ENCODE measurements at regions not wholly inside any gene's neighbourhood (a gene's known extent, or its start where the extent isn't known, plus 50 kb on each side); places are given as distances from the start of the nearest gene placed in this dataset.

DNA sequence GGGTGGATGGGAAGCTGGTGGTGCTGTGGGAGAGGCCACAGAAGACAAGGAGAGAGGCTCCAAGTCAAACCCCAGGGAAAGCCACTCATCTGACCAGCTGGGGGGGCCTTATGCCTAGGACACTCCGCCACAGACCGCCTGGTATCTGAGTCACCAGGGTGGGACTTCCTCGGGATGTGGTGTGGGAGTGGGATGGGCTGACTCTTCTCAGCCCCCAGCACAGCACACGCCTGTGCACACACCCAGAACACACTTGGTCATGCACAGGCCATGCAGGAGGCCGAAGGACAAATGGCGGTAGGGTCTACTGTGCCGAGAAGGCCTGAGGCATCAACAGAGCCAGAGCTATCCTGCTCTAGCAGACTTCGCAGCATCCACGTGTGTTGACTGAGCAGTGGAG lies 136.4 kb downstream of the INHBB start:
- TF ChIP-seq, protein P1, sequence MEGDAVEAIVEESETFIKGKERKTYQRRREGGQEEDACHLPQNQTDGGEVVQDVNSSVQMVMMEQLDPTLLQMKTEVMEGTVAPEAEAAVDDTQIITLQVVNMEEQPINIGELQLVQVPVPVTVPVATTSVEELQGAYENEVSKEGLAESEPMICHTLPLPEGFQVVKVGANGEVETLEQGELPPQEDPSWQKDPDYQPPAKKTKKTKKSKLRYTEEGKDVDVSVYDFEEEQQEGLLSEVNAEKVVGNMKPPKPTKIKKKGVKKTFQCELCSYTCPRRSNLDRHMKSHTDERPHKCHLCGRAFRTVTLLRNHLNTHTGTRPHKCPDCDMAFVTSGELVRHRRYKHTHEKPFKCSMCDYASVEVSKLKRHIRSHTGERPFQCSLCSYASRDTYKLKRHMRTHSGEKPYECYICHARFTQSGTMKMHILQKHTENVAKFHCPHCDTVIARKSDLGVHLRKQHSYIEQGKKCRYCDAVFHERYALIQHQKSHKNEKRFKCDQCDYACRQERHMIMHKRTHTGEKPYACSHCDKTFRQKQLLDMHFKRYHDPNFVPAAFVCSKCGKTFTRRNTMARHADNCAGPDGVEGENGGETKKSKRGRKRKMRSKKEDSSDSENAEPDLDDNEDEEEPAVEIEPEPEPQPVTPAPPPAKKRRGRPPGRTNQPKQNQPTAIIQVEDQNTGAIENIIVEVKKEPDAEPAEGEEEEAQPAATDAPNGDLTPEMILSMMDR (IDR thresholded peaks at IDR 0.05; ENCODE audit: borderline replicate concordance, extremely low read depth, insufficient read depth), result no peak
- no peaks in the 10 kb centered on the region for H3K36me3 ChIP-seq (ENCODE audit: control insufficient read depth in 2 of 3, insufficient read depth in 3 of 3, low read length in 3 of 3)
- no peaks in the 10 kb centered on the region for H3K4me1 ChIP-seq (ENCODE audit: control insufficient read depth in 2 of 3, insufficient read depth in 2 of 3, low read depth in 1 of 3, low read length in 3 of 3)
- H3K27me3 ChIP-seq (ENCODE audit: control insufficient read depth, insufficient read depth, low read length), result no peaks in the 10 kb centered on the region
- FAIRE-seq (no peak), DNase-seq (peak in 1 of 5 donors; percentile 45)
- H3K4me3 ChIP-seq (ENCODE audit: low read length in 3 of 3), result no peak overlapping the region
- no peak overlapping the region for H3K27ac ChIP-seq (ENCODE audit: low read depth in 2 of 2, low read length in 2 of 2)
- no peak overlapping the region for H3K9ac ChIP-seq (ENCODE audit: low read length in 3 of 3)
- H3K9me3 ChIP-seq (ENCODE audit: control insufficient read depth in 2 of 3, insufficient read depth in 1 of 3, low read length in 3 of 3), result no peaks in the 10 kb centered on the region
- intact Hi-C loops (cut with DNase I), result no loop called here

DNA sequence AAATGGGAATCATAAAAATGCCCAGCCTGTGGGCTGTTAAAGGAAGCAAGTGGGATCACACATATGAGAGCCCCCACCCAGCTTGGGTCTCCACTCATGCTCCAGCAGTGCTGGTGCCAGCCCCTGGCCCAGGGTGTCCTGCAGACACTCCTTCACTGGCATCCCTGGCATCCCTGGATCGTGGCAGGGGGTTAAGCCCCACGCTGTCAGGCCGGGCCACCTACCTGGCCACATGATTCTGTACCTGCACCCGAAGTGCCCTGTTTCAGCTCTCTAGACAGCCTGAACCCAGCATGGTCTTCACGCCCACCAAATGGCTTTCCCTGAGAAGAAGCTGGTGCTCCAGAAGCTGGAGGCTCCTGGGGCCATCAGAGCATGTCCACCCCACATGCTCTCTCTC lies 137.4 kb downstream of the INHBB start:
- H3K36me3 ChIP-seq (ENCODE audit: control insufficient read depth in 2 of 3, insufficient read depth in 3 of 3, low read length in 3 of 3), result no peaks in the 10 kb centered on the region
- H3K9ac ChIP-seq (ENCODE audit: low read length in 3 of 3), result no peak overlapping the region
- no peaks in the 10 kb centered on the region for H3K9me3 ChIP-seq (ENCODE audit: control insufficient read depth in 2 of 3, insufficient read depth in 1 of 3, low read length in 3 of 3)
- no peaks in the 10 kb centered on the region for H3K4me1 ChIP-seq (ENCODE audit: control insufficient read depth in 2 of 3, insufficient read depth in 2 of 3, low read depth in 1 of 3, low read length in 3 of 3)
- no peaks in the 10 kb centered on the region for H3K27me3 ChIP-seq (ENCODE audit: control insufficient read depth, insufficient read depth, low read length)
- intact Hi-C loops (cut with DNase I), result no loop called here
- DNase-seq, result peak in 1 of 5 donors; percentile 46
- FAIRE-seq, result no peak
- H3K4me3 ChIP-seq (ENCODE audit: low read length in 3 of 3), result no peak overlapping the region
- H3K27ac ChIP-seq (ENCODE audit: low read depth in 2 of 2, low read length in 2 of 2), result no peak overlapping the region
- TF ChIP-seq, protein P1 (IDR thresholded peaks at IDR 0.05; ENCODE audit: borderline replicate concordance, extremely low read depth, insufficient read depth), result no peak

DNA sequence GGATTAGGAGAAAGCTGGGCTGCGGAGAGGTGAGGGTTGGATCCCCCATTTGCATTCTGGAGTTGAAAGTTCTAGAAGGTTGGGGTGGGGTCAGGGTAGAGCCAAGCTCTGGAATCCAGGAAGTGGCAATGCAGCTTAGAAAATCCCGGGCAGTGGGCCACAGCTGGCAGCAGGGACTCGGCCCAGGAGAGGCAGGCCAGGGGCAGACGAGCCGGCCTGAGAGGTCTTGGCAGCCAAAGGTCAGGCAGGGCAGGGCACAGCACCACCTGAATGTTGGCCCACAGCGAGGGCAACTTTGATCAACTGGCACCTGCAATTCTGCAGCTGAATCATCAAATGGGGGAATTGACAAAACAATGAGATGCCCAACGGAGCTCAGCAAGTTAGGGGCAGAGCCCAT lies 139.2 kb downstream of the INHBB start:
- Histone ChIP-seq H3K36me3 (ENCODE audit: control insufficient read depth in 2 of 3, insufficient read depth in 3 of 3, low read length in 3 of 3) (no peaks in the 10 kb centered on the region), H3K9me3 (ENCODE audit: control insufficient read depth in 2 of 3, insufficient read depth in 1 of 3, low read length in 3 of 3) (no peaks in the 10 kb centered on the region), H3K4me1 (ENCODE audit: control insufficient read depth in 2 of 3, insufficient read depth in 2 of 3, low read depth in 1 of 3, low read length in 3 of 3) (no peaks in the 10 kb centered on the region), H3K27me3 (ENCODE audit: control insufficient read depth, insufficient read depth, low read length) (no peaks in the 10 kb centered on the region), H3K4me3 (ENCODE audit: low read length in 3 of 3) (no peak overlapping the region), H3K27ac (ENCODE audit: low read depth in 2 of 2, low read length in 2 of 2) (no peak overlapping the region), H3K9ac (ENCODE audit: low read length in 3 of 3) (no peak overlapping the region)
- TF ChIP-seq, protein P1 (IDR thresholded peaks at IDR 0.05; ENCODE audit: borderline replicate concordance, extremely low read depth, insufficient read depth), result no peak
- DNase-seq, result peak in 1 of 5 donors; percentile 53
- FAIRE-seq, result no peak
- intact Hi-C loops (cut with DNase I), result no loop called here

DNA sequence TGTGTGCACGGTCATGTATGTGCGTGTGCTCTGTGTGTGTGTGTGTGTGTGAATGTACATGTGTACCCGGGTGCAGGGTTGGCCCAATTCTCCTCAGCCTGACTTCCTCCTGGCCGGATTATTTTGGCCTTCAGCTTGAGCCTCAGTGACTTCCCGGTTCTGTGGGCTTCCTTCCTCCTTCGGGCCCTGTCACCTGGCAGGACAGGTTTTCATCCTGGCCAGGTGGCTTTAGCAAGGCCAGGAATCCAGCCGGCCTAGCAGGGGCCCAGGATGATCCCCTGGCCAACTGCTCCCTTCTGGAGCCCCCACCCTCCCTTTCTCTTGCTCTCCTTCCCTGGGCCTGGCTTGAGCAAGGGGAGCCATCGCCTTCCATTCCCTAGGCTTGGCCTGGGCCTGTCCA lies 140.5 kb downstream of the INHBB start:
- Histone ChIP-seq H3K4me1 (ENCODE audit: control insufficient read depth in 2 of 3, insufficient read depth in 2 of 3, low read depth in 1 of 3, low read length in 3 of 3) (no peaks in the 10 kb centered on the region), H3K27ac (ENCODE audit: low read depth in 2 of 2, low read length in 2 of 2) (no peak overlapping the region), H3K27me3 (ENCODE audit: control insufficient read depth, insufficient read depth, low read length) (no peaks in the 10 kb centered on the region), H3K36me3 (ENCODE audit: control insufficient read depth in 2 of 3, insufficient read depth in 3 of 3, low read length in 3 of 3) (no peaks in the 10 kb centered on the region), H3K9ac (ENCODE audit: low read length in 3 of 3) (no peak overlapping the region), H3K4me3 (ENCODE audit: low read length in 3 of 3) (no peak overlapping the region), H3K9me3 (ENCODE audit: control insufficient read depth in 2 of 3, insufficient read depth in 1 of 3, low read length in 3 of 3) (no peaks in the 10 kb centered on the region)
- TF ChIP-seq, protein P1 (IDR thresholded peaks at IDR 0.05; ENCODE audit: borderline replicate concordance, extremely low read depth, insufficient read depth), result no peak
- DNase-seq (peak in 1 of 5 donors; percentile 11), FAIRE-seq (no peak)
- intact Hi-C loops (cut with DNase I), result no loop called here

Data from kidney (tissue), 13 donors.